ENCODE measurements at regions not wholly inside any gene's neighbourhood (a gene's known extent, or its start where the extent isn't known, plus 50 kb on each side); places are given as distances from the start of the nearest gene placed in this dataset.

GRCh38 chr15:46386356-46386755 lies 751.5 kb downstream of the SQOR start:
- no peak for DNase-seq (ENCODE audit: low read depth in 1 of 2, low spot score in 1 of 2)

- DNase-seq (ENCODE audit: low read depth in 1 of 2, low spot score in 1 of 2), result no peak
Measured at GRCh38 chr15:46389739-46390138, 754.9 kb downstream of the SQOR start.

- DNase-seq (ENCODE audit: low read depth in 1 of 2, low spot score in 1 of 2), result no peak
Measured at GRCh38 chr15:46394463-46394862, 759.6 kb downstream of the SQOR start.

- no peak for DNase-seq (ENCODE audit: low read depth in 1 of 2, low spot score in 1 of 2)
Measured at GRCh38 chr15:46408312-46408711, 773.5 kb downstream of the SQOR start.

DNA sequence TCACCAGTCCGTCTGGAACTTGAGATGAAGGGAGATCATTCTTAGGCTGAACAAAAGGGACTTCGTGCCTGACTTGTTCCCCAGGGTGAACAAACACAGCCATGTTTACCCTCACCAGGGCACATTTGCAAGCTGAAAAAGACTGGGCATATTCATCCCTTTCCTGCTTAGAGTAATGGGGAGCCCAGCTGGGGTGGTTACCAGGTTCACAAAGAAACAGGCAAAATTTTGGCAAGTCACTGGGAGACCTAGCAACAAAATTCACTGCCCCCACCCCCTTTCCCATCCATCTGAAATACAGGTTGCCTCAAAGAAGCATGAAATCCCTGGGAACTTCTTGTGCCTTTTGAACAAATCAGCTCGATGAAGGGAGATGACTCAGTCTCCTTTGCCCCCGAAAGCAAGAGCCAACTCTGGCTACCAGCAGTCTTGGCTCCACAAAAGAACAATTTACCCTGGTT lies 775.0 kb downstream of the SQOR start:
- no peak for DNase-seq (ENCODE audit: low read depth in 1 of 2, low spot score in 1 of 2)

DNA sequence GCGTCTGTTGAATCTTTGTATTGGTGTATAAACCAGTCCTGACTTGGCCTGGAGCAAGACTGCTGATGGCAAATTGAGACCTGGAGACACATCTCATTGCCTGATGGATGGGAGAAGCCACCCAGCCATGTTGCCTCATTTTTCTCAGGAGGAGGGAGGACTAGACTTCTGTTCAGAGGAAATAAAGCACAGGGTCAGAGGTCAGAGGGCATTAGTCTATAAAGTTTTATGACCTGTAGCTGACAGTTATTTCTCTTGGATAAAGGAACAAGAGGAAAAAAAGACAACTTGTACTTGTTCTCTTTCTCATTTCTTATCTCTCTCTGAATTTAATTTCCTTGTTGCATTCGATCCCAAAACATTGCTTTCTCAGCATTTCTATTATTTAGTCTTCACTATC lies 775.9 kb downstream of the SQOR start:
- no peak for DNase-seq (ENCODE audit: low read depth in 1 of 2, low spot score in 1 of 2)

DNA sequence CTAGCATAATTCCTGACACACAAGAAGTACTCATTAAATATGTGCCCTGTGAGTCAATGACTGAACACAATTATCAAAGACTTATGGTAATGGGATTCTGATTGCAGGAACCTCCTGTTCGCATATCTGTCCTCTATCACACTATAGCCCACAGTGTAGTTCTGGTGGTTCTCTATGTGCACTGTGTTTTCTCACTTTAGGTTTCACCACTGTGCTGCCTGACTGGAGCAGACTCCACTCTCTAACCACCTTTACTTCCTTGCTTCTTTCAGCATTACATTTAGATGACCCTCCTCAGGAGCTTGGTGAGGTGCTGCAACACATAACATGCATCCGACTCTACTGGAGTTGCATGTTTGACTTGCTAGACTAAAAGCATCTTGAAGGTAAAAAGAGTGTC lies 777.1 kb downstream of the SQOR start:
- no peak for DNase-seq (ENCODE audit: low read depth in 1 of 2, low spot score in 1 of 2)

GRCh38 chr15:46413799-46414198 lies 779.0 kb downstream of the SQOR start:
- DNase-seq (ENCODE audit: low read depth in 1 of 2, low spot score in 1 of 2), result no peak

GRCh38 chr15:46416544-46416943 lies 781.7 kb downstream of the SQOR start:
- no peak for DNase-seq (ENCODE audit: low read depth in 1 of 2, low spot score in 1 of 2)

DNA sequence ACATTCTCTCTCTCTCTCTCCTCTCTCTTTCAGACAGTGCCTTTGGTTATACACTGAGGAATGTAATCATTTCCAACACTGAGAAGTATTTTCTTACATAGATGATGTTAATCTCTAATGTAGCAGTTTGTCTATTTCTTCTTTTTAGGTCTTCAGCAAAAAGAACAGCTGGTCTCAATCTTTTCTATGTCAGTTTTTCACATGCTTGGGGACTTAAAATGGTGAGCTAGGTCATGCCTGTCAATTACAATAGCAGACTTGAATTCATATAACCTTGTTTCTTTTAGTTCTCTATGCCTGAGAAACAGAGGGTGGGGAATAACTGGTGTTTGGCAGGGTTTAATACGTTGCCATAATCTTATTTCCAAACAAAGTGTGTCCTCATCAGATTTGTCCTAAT lies 786.2 kb downstream of the SQOR start:
- DNase-seq (ENCODE audit: low read depth in 1 of 2, low spot score in 1 of 2), result no peak

DNA sequence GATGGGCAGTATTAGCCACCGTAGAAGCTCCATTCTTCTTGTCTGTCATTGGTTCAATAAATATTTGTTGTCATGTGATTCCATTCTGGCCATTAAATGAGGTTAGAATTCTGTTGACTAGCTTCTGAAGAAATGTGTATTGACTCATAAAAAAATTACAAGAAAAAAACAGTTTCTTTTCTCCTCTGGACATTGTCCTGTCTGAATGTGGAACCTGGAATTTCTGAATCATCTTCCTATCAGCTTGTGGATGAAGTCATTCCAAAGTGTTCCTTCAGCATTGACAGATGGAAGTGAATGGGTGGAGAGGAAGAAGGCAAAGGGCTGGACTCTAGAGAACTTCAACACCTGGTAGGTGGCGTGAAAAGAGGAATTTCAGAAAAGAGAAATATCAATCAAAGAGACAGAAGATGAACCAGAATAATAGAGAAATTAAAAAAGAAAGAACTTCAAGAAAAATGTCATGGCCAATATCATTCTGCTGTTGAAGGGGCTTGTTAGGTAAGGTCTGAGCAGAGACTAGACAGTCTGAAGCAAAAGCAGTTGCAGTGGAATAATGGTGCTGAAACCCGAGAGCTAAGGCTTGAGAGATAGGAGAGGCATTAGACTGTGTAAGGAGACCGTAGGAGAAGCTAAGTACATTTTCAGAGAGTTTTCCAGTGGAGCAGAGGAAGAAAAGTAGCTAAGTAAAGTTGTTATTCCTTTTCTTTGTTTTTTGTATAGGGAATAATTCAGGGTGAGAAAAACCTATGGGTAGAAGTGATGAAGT lies 806.6 kb downstream of the SQOR start:
- no peak for DNase-seq (ENCODE audit: low read depth in 1 of 2, low spot score in 1 of 2)

GRCh38 chr15:46442184-46442583 lies 807.4 kb downstream of the SQOR start:
- DNase-seq (ENCODE audit: low read depth in 1 of 2, low spot score in 1 of 2), result no peak

DNA sequence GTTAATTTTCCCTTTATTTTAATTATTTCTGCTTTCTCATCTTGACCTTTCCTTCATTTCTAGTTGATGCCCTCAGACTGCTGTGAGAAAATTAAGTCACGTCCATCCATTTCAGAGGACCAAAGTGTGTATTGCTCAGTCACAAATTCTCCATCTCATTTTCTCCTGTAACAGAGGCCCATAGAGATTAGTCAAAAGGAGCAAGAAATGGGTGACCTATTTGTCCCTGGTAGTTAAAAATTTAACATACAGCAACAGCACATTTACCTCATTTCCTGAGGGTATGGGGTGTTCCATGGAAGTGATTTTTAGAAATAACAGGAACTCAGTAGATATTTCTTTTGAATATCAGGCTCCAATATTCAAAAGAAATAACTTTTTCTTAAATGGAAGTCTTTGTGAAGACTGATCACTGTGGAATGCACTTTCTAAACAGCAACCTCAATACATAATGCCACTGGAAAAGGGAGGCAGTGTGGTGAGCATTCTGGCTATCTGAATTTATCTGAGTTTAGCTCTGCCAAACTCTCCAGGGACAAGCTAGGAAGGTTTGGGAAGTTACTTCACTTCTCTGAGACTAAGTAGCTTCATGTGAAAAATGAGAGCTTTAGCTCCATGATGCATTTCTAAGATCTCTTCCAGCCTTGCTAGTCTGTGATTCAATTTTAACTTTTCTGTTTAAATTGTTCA lies 808.2 kb downstream of the SQOR start:
- DNase-seq (ENCODE audit: low read depth in 1 of 2, low spot score in 1 of 2), result no peak

DNA sequence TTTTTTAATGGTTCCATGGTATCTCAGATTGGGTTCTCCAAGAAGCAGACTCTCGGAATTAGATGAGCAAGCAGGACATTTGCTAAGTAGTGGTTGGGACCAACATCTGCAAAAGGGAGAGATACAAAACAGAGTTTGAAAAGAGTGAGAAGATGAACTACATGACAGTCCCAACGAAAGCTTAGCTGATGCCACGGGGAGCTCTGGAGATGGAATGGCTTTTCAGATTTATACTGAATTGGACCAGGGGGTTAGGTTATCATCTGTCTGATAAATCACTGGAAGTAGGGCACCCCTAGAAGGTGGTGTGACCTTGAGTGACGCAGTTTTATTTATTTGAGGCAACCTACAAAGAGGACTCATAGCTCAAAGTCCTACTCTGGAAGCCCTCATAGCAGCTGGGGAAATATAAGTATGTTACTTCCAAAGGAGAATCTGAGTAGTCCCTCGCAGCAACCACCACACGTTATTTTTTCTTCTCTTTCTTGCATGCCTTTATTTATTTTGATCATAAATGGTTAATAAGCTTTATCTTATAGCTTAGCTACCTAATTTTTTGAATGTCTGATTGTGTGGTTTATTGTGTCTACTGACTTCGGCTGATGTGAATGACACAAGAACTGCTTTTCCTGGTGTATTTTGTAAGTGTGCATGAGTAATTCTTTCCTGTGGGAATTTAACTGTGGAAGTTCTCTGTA lies 815.4 kb downstream of the SQOR start:
- no peak for DNase-seq (ENCODE audit: low read depth in 1 of 2, low spot score in 1 of 2)

GRCh38 chr15:46450810-46451182 lies 816.0 kb downstream of the SQOR start:
- DNase-seq (ENCODE audit: low read depth in 1 of 2, low spot score in 1 of 2), result no peak

DNA sequence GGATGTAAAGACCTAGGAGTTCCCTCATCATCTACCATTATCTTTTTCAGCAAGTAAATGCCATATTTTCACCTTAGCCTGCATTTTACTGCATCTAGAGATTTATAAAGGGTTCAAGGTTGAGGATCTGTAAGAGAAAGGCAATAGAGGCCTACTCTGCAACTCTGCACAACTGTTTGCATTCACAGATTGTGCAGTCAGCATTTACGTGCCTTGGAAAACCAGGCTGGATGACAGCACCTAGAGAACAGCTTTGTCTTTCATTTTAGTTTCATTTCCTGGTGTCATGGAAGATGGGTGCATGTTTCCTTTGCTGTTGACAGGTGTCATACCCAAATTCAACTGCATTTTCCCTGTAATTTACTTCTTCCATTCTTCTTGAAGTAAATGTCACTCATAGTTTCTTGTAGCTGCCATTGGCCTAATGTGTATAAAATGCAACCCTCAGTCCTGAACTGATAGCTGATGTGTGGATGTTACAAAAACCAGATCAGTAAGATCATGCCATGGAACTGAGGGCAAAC lies 817.5 kb downstream of the SQOR start:
- DNase-seq (ENCODE audit: low read depth in 1 of 2, low spot score in 1 of 2), result no peak

- no peak for DNase-seq (ENCODE audit: low read depth in 1 of 2, low spot score in 1 of 2)
Measured at GRCh38 chr15:46456456-46456855, 821.6 kb downstream of the SQOR start.

DNA sequence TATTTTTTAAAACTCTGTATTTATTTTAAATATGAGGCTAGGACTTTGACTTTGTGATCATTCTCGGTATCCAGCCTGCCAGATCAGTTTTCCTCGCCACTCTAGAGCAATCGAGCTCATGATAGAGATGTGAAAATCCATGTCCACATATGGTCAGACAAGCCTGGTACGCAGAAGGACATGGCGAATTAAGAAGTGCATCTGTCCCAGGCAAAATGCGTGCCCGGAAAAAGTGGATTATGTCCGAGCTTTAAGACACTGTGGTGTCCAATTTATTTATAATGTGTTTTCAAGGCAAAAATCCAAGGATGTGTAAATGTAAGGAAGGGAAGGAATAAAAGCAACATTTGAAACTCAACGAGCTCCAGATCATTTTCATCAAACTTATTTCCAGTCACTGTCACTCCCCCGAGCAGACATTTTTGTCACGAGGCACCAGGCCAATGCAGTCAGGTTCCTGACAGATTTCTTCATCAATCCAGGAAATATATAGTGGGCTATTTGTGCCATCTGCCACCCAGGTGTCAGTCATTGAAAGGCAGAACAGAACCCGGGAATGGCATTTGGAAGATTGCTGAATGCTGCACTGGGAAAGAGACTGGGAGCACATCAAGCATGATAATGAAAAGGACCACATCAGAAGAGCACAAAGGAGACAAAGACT lies 825.7 kb downstream of the SQOR start:
- DNase-seq (ENCODE audit: low read depth in 1 of 2, low spot score in 1 of 2), result no peak

GRCh38 chr15:46461416-46461815 lies 826.6 kb downstream of the SQOR start:
- no peak for DNase-seq (ENCODE audit: low read depth in 1 of 2, low spot score in 1 of 2)

- no peak for DNase-seq (ENCODE audit: low read depth in 1 of 2, low spot score in 1 of 2)
Measured at GRCh38 chr15:46467041-46467440, 832.2 kb downstream of the SQOR start.

GRCh38 chr15:46471096-46471495 lies 836.3 kb downstream of the SQOR start:
- DNase-seq (ENCODE audit: low read depth in 1 of 2, low spot score in 1 of 2), result no peak
